ENCODE measurements at regions not wholly inside any gene's neighbourhood (a gene's known extent, or its start where the extent isn't known, plus 50 kb on each side); places are given as distances from the start of the nearest gene placed in this dataset.

DNA sequence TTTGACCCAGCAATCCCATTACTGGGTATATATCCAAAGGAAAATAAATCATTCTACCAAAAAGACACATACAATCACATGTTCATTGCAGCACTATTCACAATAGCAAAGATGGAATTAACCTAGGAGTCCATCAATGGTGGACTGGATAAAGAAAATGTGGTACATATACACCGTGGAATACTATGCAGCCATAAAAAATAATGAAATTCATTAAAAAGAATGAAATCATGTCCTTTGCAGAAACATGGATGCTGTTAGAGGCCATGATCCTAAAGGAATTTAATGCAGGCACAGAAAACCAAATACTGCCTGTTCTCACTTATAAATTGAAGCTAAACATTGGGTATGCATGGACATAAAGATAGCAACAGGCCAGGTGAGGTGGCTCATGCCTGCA lies 61.9 kb upstream of the BMP6 start:
- DNase-seq, result no peak

DNA sequence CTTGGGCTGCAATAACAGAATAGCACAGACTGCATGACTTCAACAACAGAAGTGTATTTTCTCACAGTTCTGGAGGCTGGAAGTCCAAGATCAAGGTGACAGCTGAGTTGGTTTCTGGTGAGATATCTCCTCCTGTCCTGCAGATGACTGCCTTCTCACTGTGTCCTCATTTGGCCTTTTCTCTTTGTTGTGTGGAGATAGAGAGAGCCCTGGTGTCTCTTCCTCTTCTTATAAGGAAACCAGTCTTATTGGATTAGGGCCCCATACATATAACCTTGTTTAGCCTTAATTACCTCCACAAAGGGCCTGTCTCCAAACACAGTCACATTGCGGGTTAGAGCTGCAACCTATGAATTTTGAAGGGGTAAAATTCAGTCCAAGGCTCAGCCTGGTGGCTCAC lies 57.0 kb upstream of the BMP6 start:
- no peak for DNase-seq

DNA sequence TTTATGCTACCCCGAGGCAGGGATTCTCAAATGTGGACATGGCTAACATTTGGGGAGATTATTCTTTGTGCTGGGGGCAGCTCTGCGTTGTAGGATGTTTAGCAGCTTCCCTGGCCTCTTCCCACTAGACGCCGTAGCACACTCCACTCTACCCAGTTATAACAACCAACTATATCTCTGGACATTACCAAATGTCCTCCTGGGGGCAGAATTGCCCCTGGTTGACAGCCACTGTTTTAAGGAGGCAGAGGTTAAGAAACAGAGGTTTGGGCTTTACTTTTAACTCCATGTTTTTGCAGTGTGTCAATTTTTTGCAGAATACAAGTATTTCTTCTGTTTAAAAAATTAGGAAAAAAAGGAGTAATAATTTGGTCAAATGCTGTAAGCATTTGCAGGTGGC lies 56.2 kb upstream of the BMP6 start:
- DNase-seq, result no peak

DNA sequence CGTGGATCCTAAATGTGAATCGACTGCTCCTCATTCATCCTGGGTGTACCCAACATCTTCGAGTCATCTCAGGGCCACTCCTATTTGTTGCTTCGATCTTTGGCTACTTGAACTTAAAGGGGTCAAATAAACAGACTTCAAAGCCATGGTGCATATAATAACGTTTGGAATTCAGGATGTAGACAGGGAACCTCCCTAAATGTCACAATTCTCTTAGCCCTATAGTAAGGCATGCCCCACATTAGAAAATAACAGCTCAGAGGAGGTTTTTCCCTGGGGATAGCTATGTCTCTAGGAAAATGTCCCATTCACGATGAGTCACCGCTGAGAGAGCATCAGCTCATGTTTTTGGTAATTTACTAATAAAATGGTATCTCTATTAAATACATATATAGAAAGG lies 54.8 kb upstream of the BMP6 start:
- no peak for DNase-seq

DNA sequence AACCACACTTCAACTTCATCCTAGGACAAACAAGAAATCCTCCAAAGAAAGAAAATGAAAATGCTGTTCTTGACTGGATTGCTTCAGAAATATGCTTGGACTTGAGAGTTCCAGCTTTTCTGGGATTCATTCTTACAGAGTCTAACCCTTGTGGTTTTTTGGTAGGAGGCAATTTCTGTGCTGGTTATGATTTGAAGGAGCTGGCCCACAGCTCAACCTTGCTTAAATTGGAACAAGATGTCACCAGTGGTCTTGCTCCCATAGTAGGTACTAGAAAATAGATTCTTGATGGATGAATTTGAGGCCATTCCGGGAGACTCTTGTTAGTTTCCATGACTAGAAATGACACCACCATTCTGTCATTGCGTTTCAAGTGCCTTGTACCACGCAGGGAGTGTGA lies 54.3 kb upstream of the BMP6 start:
- DNase-seq, result no peak

DNA sequence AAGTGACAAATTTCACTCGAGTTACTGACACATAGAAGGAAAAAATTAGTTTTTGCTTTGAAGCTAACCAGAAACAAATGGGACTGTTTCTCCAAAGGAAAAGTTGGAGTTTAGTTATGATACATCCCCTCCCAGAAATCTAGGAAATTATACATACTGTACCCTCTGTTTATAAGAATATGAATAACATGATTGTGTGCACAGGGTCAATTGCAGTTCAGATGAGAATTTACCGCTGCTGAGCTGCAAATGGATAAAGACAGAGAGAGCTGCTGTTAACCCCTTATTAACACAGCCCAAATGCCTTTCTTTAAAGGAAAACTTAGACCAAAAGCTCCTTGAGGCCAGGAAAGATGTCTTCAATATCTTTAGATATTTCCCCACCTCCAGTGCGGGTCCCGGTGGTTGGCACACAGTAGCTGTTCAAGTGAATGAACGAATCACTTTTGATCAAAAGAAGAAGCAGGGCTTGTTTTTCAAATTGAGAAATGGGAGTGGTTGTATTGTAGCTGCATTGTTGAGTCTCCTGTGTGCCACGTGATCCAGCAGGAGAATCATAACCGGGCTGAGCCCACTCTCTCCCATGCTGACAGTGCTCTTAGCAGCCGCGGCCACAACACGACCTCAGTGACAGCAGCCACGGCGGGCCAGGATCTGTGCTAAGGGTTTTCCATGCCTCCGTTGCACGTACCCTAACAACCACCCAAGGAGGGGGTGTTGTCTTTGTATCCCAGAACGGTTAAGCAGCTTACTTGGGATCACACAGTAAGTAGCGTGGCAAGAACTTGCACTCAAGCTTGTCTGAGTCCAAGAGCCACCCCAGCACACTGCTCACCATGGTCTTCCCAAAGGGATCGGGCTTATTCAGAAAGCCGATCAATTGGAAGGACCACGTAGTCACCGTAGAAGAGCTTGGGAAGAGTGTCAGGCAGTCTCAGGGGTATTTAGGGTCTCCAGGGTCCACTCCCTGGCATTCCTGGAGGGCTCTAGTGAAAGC lies 53.5 kb upstream of the BMP6 start:
- no peak for DNase-seq

DNA sequence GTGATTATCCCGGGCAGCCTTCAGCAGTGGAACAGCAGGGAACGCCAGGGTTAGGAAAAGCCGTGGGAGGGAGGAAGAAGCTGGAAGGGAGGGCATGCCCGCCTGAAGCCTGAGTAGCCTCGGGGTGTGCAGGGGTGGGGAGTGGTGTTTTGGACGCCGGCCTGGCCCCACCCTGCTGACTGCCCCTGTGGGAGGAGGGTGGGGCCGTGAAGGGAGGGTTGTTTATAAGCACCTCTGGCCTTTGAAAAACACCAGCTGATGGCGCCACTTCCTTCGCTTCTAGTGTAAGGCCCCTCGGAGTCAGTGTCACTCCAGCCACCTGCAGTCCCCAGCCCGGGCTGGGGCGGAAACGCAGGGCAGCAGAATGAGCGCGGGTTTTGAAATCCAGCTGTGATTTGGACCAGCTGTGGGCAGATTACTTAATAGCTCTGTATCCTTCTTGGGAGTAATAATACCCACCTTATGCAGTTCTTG lies 52.8 kb upstream of the BMP6 start:
- peak; percentile 34 for DNase-seq

DNA sequence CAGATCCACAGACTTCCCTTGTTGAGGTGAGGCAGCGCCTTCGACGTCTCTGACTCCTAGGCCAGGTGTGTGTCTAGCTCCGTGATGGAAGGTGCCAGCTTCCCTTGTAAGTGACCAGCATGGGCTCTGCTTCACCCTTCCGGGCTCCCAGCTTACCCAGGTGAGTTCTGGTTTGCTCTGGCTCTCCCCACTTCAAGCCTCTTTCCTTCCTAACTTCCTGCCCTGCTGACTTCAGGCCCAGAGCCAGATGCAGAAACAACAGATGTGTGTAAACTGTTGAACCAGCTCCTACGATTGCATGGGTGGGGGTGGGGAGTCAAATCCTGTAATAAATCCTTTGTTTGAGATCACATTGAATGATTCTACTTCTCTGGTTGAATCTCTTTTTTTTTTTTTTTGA lies 51.6 kb upstream of the BMP6 start:
- no peak for DNase-seq

DNA sequence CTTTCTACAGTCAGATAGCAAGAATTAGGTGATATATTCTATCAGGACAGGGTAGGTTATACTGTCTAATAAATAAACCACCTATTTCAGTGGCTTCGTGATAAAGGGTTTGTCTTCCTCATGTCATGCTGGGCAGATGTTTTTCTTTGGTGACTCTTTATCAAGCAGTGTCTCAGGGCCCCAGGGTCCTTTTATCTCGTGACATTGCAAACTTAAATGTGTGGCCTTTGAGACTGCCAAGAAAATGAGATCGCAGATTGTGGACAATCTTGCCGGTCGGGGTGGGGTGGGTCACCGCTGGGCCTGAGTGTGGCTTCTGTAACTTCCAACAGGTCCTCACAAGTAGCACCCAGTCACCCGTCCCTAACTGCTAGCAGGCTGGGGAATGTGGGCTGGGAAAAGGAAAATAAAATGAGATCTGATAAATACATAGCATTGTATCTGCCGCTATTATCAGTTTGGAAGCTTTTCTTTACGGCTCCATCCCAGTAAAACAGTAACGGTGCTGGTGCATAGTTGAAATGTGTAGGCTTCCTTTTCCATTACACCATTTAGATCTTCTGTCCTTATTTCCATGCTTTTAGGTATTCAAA lies 50.5 kb upstream of the BMP6 start:
- no peak for DNase-seq
